ENCODE measurements at regions not wholly inside any gene's neighbourhood (a gene's known extent, or its start where the extent isn't known, plus 50 kb on each side); places are given as distances from the start of the nearest gene placed in this dataset.

DNA sequence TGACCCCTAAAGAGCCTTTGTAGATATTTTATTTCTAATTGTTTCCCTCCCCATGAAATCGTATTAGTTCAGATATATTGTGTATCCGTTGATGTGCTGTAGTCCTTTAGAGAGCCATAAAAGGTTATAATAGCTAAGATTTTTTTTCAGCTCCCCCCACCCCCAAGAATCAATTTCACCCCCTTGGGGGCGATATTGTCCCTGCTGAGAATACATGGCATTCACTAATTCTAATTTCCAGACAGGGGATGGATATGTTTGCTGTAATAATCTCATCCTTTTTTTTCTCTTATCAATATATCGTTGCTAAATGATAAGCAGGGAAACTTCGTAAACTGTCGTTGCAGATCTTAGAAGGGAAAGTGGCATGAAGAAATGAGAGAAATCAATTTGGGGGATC, 530.7 kb downstream of the TMEM182 start:
- no peaks in the 10 kb centered on the region for H3K36me3 ChIP-seq (replicated peaks in 1 of 2)
- no peak overlapping the region for H3K27ac ChIP-seq
- TF ChIP-seq POLR2A (IDR thresholded peaks at IDR 0.05) = no peak
- TF ChIP-seq, protein P1, sequence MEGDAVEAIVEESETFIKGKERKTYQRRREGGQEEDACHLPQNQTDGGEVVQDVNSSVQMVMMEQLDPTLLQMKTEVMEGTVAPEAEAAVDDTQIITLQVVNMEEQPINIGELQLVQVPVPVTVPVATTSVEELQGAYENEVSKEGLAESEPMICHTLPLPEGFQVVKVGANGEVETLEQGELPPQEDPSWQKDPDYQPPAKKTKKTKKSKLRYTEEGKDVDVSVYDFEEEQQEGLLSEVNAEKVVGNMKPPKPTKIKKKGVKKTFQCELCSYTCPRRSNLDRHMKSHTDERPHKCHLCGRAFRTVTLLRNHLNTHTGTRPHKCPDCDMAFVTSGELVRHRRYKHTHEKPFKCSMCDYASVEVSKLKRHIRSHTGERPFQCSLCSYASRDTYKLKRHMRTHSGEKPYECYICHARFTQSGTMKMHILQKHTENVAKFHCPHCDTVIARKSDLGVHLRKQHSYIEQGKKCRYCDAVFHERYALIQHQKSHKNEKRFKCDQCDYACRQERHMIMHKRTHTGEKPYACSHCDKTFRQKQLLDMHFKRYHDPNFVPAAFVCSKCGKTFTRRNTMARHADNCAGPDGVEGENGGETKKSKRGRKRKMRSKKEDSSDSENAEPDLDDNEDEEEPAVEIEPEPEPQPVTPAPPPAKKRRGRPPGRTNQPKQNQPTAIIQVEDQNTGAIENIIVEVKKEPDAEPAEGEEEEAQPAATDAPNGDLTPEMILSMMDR (IDR thresholded peaks at IDR 0.05) = no peak
- DNase-seq = no peak
- no peaks in the 10 kb centered on the region for H3K27me3 ChIP-seq
- 58 to 71% (median 63%) methylated on average over 6 of the region's 6 CpGs for WGBS, 4 donors
- H3K9me3 ChIP-seq (replicated peaks in 1 of 3) = no peaks in the 10 kb centered on the region
- H3K4me3 ChIP-seq = no peak overlapping the region
- intact Hi-C loops (cut with DNase I) = no loop called here
- no peaks in the 10 kb centered on the region for H3K4me1 ChIP-seq (replicated peaks in 1 of 2)

DNA sequence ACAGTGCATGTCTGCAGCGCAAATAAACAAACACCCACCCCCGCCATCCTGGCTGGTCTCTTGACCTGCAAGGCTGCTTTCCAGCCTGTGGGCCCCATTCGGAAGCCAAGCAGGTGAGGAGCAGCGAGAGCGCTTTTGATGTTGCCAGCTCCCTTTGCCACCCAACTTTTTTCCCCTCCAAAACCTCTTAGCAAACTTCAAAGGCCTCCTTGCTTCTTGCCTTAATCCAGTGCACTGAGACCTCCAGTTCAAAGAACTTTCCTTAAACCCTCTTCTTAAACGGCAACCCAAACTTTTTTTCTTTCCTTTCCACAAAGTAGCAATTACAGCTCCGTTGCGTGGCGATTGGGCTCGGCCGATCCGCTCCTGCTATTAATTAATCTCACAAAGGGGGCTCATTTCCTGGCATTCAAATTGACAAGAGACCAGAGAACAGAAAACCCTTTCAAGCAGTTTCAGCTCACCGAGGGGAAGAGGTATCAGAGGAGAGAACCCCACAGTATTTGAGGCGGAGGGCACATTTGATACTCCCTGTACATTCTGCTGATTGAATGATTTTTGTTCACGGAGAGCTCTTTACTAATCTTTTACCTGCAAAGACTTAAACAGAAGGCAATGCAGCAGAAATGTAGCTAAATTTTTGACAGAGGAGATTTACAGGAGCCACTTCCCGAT, 531.4 kb downstream of the TMEM182 start:
- WGBS, 4 donors = 23 to 34% (median 30%) methylated on average over 16 of the region's 16 CpGs
- no peaks in the 10 kb centered on the region for H3K4me1 ChIP-seq (replicated peaks in 1 of 2)
- no peaks in the 10 kb centered on the region for H3K9me3 ChIP-seq (replicated peaks in 1 of 3)
- no peaks in the 10 kb centered on the region for H3K27me3 ChIP-seq
- no peak for DNase-seq
- no peak overlapping the region for H3K4me3 ChIP-seq
- TF ChIP-seq, protein P1 (IDR thresholded peaks at IDR 0.05) = no peak
- TF ChIP-seq POLR2A (IDR thresholded peaks at IDR 0.05) = no peak
- intact Hi-C loops (cut with DNase I) = no loop called here
- H3K27ac ChIP-seq = no peak overlapping the region
- no peaks in the 10 kb centered on the region for H3K36me3 ChIP-seq (replicated peaks in 1 of 2)

DNA sequence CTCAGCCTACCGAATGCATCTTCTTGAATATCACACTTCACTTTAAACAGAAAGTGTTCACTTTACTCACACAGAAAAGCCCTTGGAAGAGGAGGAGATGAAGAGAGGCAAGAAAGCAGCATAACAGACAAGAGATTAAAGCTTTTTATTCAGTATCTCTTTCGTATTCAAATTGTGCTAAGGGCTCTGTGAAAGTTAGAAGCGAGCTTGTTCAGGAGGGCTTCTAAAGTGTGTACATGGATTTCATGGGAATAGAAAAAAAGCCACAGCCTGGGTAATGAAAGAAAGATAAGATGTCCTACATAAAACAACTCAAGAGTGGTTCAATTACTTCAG, 531.9 kb downstream of the TMEM182 start:
- no peak overlapping the region for H3K4me3 ChIP-seq
- intact Hi-C loops (cut with DNase I) = no loop called here
- H3K4me1 ChIP-seq (replicated peaks in 1 of 2) = no peaks in the 10 kb centered on the region
- no peak for DNase-seq
- no peaks in the 10 kb centered on the region for H3K27me3 ChIP-seq
- no peaks in the 10 kb centered on the region for H3K36me3 ChIP-seq (replicated peaks in 1 of 2)
- TF ChIP-seq, protein P1 (IDR thresholded peaks at IDR 0.05) = no peak
- H3K27ac ChIP-seq = no peak overlapping the region
- WGBS, 4 donors = 28 to 37% (median 30%) methylated on average over 3 of the region's 3 CpGs
- H3K9me3 ChIP-seq (replicated peaks in 1 of 3) = no peaks in the 10 kb centered on the region

DNA sequence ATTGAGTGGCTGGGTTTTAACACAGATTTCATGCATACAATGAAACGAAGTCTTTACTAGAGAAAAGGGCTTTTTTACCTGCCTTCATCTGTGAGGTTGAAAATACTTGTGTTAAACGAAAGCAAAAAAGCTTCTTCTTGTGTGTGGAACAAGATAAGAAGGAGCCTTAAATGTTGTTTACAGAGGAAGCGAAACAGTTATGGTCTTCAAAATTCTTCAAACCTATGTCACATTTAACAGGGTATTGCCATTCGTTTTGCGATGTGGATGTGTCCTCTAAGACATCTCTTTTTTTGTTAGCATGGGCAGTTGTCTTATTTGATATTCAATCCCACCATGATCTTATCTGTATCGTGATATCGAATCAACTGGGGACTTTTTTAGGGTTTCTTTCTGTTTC, 532.6 kb downstream of the TMEM182 start:
- TF ChIP-seq, protein P1 (IDR thresholded peaks at IDR 0.05) = no peak
- TF ChIP-seq POLR2A (IDR thresholded peaks at IDR 0.05) = no peak
- intact Hi-C loops (cut with DNase I) = no loop called here
- WGBS, 4 donors = 64 to 78% (median 66%) methylated on average over 7 of the region's 7 CpGs
- no peaks in the 10 kb centered on the region for H3K4me1 ChIP-seq (replicated peaks in 1 of 2)
- H3K36me3 ChIP-seq (replicated peaks in 1 of 2) = no peaks in the 10 kb centered on the region
- no peaks in the 10 kb centered on the region for H3K9me3 ChIP-seq (replicated peaks in 1 of 3)
- no peak overlapping the region for H3K27ac ChIP-seq
- DNase-seq = no peak
- H3K4me3 ChIP-seq = no peak overlapping the region
- no peaks in the 10 kb centered on the region for H3K27me3 ChIP-seq

Measured in adrenal gland (tissue), 9 donors.